ENCODE measurements at regions not wholly inside any gene's neighbourhood (a gene's known extent, or its start where the extent isn't known, plus 50 kb on each side); places are given as distances from the start of the nearest gene placed in this dataset.

DNA sequence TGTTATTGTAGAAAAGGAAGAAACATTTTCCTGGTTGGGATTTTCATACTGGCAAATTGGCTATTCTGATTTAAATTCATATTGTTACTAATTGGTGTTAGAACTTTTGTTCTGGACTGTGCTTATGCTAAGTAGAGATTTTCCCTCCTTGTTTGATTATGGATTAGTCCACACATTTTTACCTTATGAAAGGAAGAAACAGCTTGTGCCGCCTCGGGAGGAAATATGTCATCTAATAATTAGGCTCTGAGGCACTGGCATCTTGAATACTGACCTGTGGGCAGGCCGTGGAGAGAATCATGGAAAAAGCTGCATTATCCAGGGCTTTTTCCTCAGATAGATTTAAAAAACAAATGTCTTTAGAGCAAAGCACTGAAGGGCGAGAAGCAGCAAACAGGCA is 344.3 kb upstream of the TBL1XR1 start:
- Histone ChIP-seq H3K27ac (ENCODE audit: extremely low read length, insufficient read depth, low read length) (no peak overlapping the region), H3K27me3 (ENCODE audit: control insufficient read depth in 1 of 2, insufficient read depth in 2 of 2, low read length in 2 of 2) (no peaks in the 10 kb centered on the region), H3K4me3 (replicated peaks in 1 of 3; ENCODE audit: insufficient read depth in 1 of 3, low read depth in 2 of 3, low read length in 3 of 3) (no peak overlapping the region), H3K9me3 (ENCODE audit: low read length) (no peaks in the 10 kb centered on the region), H3K4me1 (ENCODE audit: insufficient read depth, low read length) (peaks cover 41% of the 10 kb centered on the region), H2AFZ (ENCODE audit: low read length) (no peak overlapping the region), H4K20me1 (ENCODE audit: insufficient read depth, low read length) (no peaks in the 10 kb centered on the region), H3K9ac (ENCODE audit: insufficient read depth, low read depth, low read length) (no peak overlapping the region), H3K36me3 (replicated peaks in 1 of 2; ENCODE audit: control insufficient read depth in 1 of 2, insufficient read depth in 2 of 2, low read length in 2 of 2) (no peaks in the 10 kb centered on the region), H3K79me2 (ENCODE audit: insufficient read depth, low read length) (no peaks in the 10 kb centered on the region), H3K4me2 (ENCODE audit: low read depth, low read length) (no peak overlapping the region; the same call in 1 of the 2 replicates)
- intact Hi-C loops (cut with micrococcal nuclease; ENCODE audit: unreplicated experiment) (no loop called here), in situ Hi-C loops (cut with HindIII; ENCODE audit: extremely low pct_ligation_motif_present, low pct_unique_long_range_greater_than_20kb) (no loop called here)
- DNase-seq (ENCODE audit: low spot score) (no peak), FAIRE-seq (no peak), ATAC-seq (no peak)
- ChIA-PET CTCF (ENCODE audit: low intra/inter-chr PET ratio, low total read pairs) (no interaction called here), POLR2A (no interaction called here)
- BruUV-seq (replicated peaks) = no TSS peak
- TF ChIP-seq FIP1L1 (IDR thresholded peaks at IDR 0.05; ENCODE audit: borderline replicate concordance, insufficient read depth, low read depth, low read length) = no peak
- no peak for TF ChIP-seq HOXA3 (CRISPR knock-in tag; IDR thresholded peaks at IDR 0.05)
- no peak for TF ChIP-seq ZNF333 (CRISPR knock-in tag; IDR thresholded peaks at IDR 0.05; ENCODE audit: borderline replicate concordance)
- TF ChIP-seq ONECUT2 (CRISPR knock-in tag; IDR thresholded peaks at IDR 0.05) = no peak
- TF ChIP-seq, protein P1, sequence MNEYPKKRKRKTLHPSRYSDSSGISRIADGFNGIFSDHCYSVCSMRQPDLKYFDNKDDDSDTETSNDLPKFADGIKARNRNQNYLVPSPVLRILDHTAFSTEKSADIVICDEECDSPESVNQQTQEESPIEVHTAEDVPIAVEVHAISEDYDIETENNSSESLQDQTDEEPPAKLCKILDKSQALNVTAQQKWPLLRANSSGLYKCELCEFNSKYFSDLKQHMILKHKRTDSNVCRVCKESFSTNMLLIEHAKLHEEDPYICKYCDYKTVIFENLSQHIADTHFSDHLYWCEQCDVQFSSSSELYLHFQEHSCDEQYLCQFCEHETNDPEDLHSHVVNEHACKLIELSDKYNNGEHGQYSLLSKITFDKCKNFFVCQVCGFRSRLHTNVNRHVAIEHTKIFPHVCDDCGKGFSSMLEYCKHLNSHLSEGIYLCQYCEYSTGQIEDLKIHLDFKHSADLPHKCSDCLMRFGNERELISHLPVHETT (CRISPR knock-in tag; conservative IDR thresholded peaks at IDR 0.05) = no peak
- no peak for TF ChIP-seq NFE2 (CRISPR knock-in tag; IDR thresholded peaks at IDR 0.05)
- no peak for TF ChIP-seq RXRA (CRISPR knock-in tag; IDR thresholded peaks at IDR 0.05)
- no peak for TF ChIP-seq CBX5 (CRISPR knock-in tag; IDR thresholded peaks at IDR 0.05; ENCODE audit: borderline replicate concordance)
- no peak for TF ChIP-seq PAF1 (CRISPR knock-in tag; IDR thresholded peaks at IDR 0.05)
- no peak for TF ChIP-seq YY1 (IDR thresholded peaks at IDR 0.05; ENCODE audit: insufficient read depth, insufficient replicate concordance, low read depth, low read length)
- 45% methylated on average over 4 of the region's 4 CpGs for WGBS (ENCODE audit: low lambda C conversion rate)
